Activated CD8-positive, alpha-beta T cell treated with anti-CD3 and anti-CD28 coated beads for 36 hours (primary cell): ENCODE measurements at regions not wholly inside any gene's neighbourhood (a gene's known extent, or its start where the extent isn't known, plus 50 kb on each side); places are given as distances from the start of the nearest gene placed in this dataset.

Experiments
- ATAC-seq: fragments of 200-7000 bp; cut with Tn5 transposase; one replicate; pipeline ENCODE4 v1.10.0; 2021; ENCODE audit warnings: mild to moderate bottlenecking, moderate library complexity
- CTCF ChIA-PET: fragments of 350-600 bp; sonication (Branson Sonifier 250); formaldehyde crosslinking; loops from one replicate; lab custom pipeline; 2021; ENCODE audit warnings: antibody characterized with exemption; lab: Charles Lee
- POLR2A ChIA-PET: fragments of 350-600 bp; sonication (Branson Sonifier 250); formaldehyde crosslinking; loops from one replicate; lab custom pipeline; 2021; ENCODE audit warnings: antibody characterized with exemption; lab: Charles Lee
- DNase-seq: peaks from one replicate; pipeline ENCODE4 v3.0.0-alpha.2; 2020
- H3K27ac Mint-ChIP-seq: one replicate; pipeline ENCODE4 v1.8.0; 2021; ENCODE audit warnings: mild to moderate bottlenecking, mixed read lengths
- H3K27me3 Mint-ChIP-seq: one replicate; pipeline ENCODE4 v1.8.0; 2021; ENCODE audit warnings: mixed read lengths
- H3K36me3 Mint-ChIP-seq: one replicate; pipeline ENCODE4 v1.8.0; 2021; ENCODE audit warnings: low read depth, mixed read lengths
- H3K4me1 Mint-ChIP-seq: one replicate; pipeline ENCODE4 v1.8.0; 2021; ENCODE audit warnings: low read depth, mixed read lengths
- H3K4me3 Mint-ChIP-seq: one replicate; pipeline ENCODE4 v1.8.0; 2021; ENCODE audit warnings: mild to moderate bottlenecking, moderate library complexity, mixed read lengths
- H3K9me3 Mint-ChIP-seq: one replicate; pipeline ENCODE4 v1.8.0; 2021; ENCODE audit warnings: mixed read lengths
- CTCF ChIP-seq: fragments of 200-600 bp; IDR thresholded peaks from one replicate; pipeline ENCODE4 v1.8.0; 2022; ENCODE audit warnings: antibody characterized with exemption, mild to moderate bottlenecking
- intact Hi-C: fragments of 100-400 bp; cut with micrococcal nuclease; formaldehyde crosslinking; loops from one replicate; pipeline ENCODE4 v1.10.0; 2022

- H3K4me3 Mint-ChIP-seq: no peak overlapping the region
- no peak overlapping the region for H3K27ac Mint-ChIP-seq
- no peak for TF ChIP-seq CTCF
- no peaks in the 10 kb centered on the region for H3K36me3 Mint-ChIP-seq
- intact Hi-C loops: no loop called here
- peaks cover 20% of the 10 kb centered on the region for H3K4me1 Mint-ChIP-seq
- ATAC-seq (peak; percentile 57), DNase-seq (peak; percentile 19)
- ChIA-PET CTCF (interaction anchor here (1.7 kb wide), 1 partner anchor 15 kb away, joined by 6 read pairs; no protein-coding TSS in a partner anchor), POLR2A (no interaction called here)
- H3K9me3 Mint-ChIP-seq: no peaks in the 10 kb centered on the region
- H3K27me3 Mint-ChIP-seq: peaks cover 7% of the 10 kb centered on the region
These were observed 59.5 kb downstream of the PTGS2 start for GRCh38 chr1:186620566-186621350.

GRCh38 chr1:186618401-186619170, 61.6 kb downstream of the PTGS2 start:
- intact Hi-C loops: no loop called here
- peak; percentile 91 for ATAC-seq
- H3K4me1 Mint-ChIP-seq: peaks cover 34% of the 10 kb centered on the region

GRCh38 chr1:186617926-186618325, 62.3 kb downstream of the PTGS2 start:
- intact Hi-C loops: no loop called here
- no peak for ATAC-seq
- no peak overlapping the region for H3K27ac Mint-ChIP-seq
- ChIA-PET POLR2A (no interaction called here), CTCF (interaction anchor here (1.4 kb wide), 1 partner anchor 12 kb away, joined by 5 read pairs; no protein-coding TSS in a partner anchor)
- H3K36me3 Mint-ChIP-seq: no peaks in the 10 kb centered on the region
- H3K27me3 Mint-ChIP-seq: peaks cover 4% of the 10 kb centered on the region
- DNase-seq: no peak
- H3K9me3 Mint-ChIP-seq: no peaks in the 10 kb centered on the region
- peak overlapping the region; percentile 34 for H3K4me3 Mint-ChIP-seq
- H3K4me1 Mint-ChIP-seq: peaks cover 34% of the 10 kb centered on the region
- TF ChIP-seq CTCF: no peak

More at GRCh38 chr1:186618401-186619170, 61.6 kb downstream of the PTGS2 start:
- DNase-seq: peak; percentile 70
- H3K9me3 Mint-ChIP-seq: no peaks in the 10 kb centered on the region
- no peak for TF ChIP-seq CTCF
- CTCF ChIA-PET: interaction anchor here (1.4 kb wide), 1 partner anchor 13 kb away, joined by 5 read pairs; no protein-coding TSS in a partner anchor
- peak overlapping the region; percentile 62 for H3K4me3 Mint-ChIP-seq
- no peaks in the 10 kb centered on the region for H3K36me3 Mint-ChIP-seq
- POLR2A ChIA-PET: no interaction called here
- H3K27ac Mint-ChIP-seq: no peak overlapping the region
- H3K27me3 Mint-ChIP-seq: peaks cover 6% of the 10 kb centered on the region

- ChIA-PET CTCF (no interaction called here), POLR2A (no interaction called here)
- Mint-ChIP-seq H3K9me3 (no peaks in the 10 kb centered on the region), H3K27me3 (peaks cover 6% of the 10 kb centered on the region), H3K27ac (no peak overlapping the region), H3K36me3 (no peaks in the 10 kb centered on the region), H3K4me1 (peaks cover 34% of the 10 kb centered on the region), H3K4me3 (no peak overlapping the region)
- ATAC-seq (no peak), DNase-seq (no peak)
- intact Hi-C loops: no loop called here
- TF ChIP-seq CTCF: no peak
These were observed 63.7 kb downstream of the PTGS2 start for GRCh38 chr1:186616511-186616910.
